ENCODE measurements at regions not wholly inside any gene's neighbourhood (a gene's known extent, or its start where the extent isn't known, plus 50 kb on each side); places are given as distances from the start of the nearest gene placed in this dataset.

DNA sequence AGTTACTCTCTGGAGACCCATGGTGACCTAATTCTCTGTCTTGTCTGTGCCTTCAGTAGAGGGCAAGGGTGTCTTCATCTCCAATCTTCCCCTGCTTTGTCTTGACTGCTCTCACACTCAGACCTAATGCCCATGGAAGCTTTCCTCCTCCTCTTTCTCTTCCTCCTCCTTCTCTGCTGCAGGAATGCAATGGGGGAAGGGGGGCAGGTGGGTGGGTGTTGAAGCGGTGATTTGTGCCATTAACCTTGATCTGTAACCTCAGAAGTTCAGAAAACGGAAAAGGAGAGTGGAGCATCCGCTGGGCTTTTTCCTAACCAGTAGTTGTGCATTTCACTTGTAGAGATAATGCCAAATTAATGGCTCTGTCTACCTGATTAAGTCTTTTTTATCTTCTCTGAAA lies 172.3 kb upstream of the CDH11 start:
- TF ChIP-seq CTCF (IDR thresholded peaks at IDR 0.05), result no peak
- TF ChIP-seq POLR2A (IDR thresholded peaks at IDR 0.05), result no peak

Measured in uterus (tissue), 2 donors.